ENCODE measurements at regions not wholly inside any gene's neighbourhood (a gene's known extent, or its start where the extent isn't known, plus 50 kb on each side); places are given as distances from the start of the nearest gene placed in this dataset.

- TF ChIP-seq CTCF (conservative IDR thresholded peaks at IDR 0.05), result no peak
- no peak for TF ChIP-seq ZFX (IDR thresholded peaks at IDR 0.05)
These were observed 209.9 kb downstream of the TUBA3C start for GRCh38 chr13:18971576-18972219.
